SK-N-SH (cell line): ENCODE measurements at regions not wholly inside any gene's neighbourhood (a gene's known extent, or its start where the extent isn't known, plus 50 kb on each side); places are given as distances from the start of the nearest gene placed in this dataset.

Source experiments
- CTCF ChIA-PET: fragments of 300-600, 350-600 bp; formaldehyde crosslinking; extraction: SDS; loops from one replicate; lab custom pipeline; 2021; lab: Yijun Ruan, JAX
- POLR2A ChIA-PET: fragments of 350-600 bp; sonication (Branson Sonifier 250); formaldehyde crosslinking; extraction: SDS; loops from one replicate; lab custom pipeline; 2020; ENCODE audit warnings: antibody characterized with exemption, inconsistent platforms; lab: Yijun Ruan, JAX
- DNase-seq: peaks from one replicate; pipeline ENCODE4 v3.0.0; 2012
- H2AFZ ChIP-seq: fragments of 200-600 bp; sonication (generic); 2 replicates; pipeline ENCODE4 v1.8.1; 2016; ENCODE audit warnings: antibody characterized with exemption, mild to moderate bottlenecking, low read depth
- H3F3A ChIP-seq: fragments of 200-600 bp; sonication (generic); replicated peaks from 2 replicates; pipeline ENCODE3; 2016; ENCODE audit warnings: antibody characterized with exemption, mild to moderate bottlenecking; ENCODE audit not compliant: insufficient read depth
- H3K27ac ChIP-seq, 2 experiments: fragments of 200-500 bp in 1 of 2; fragments of 200-600 bp in 1 of 2; sonication (Bioruptor generic) in 1 of 2; sonication (generic), shearing (Covaris generic) in 1 of 2; 2 replicates each; pipeline versions ENCODE4 v1.5.1 to v1.6.1; 2014 to 2016; ENCODE audit warnings: low read depth in 2 of 2, inconsistent platforms in 1 of 2, low read length in 1 of 2, mild to moderate bottlenecking in 1 of 2, mixed read lengths in 1 of 2
- H3K27me3 ChIP-seq: fragments of 200-600 bp; sonication (generic), shearing (Covaris generic); 2 replicates; pipeline ENCODE4 v1.6.1; 2016; ENCODE audit warnings: mixed run types; ENCODE audit not compliant: insufficient read depth
- H3K36me3 ChIP-seq, 2 experiments: fragments of 200-500 bp in 1 of 2; fragments of 200-600 bp in 1 of 2; sonication (Bioruptor generic) in 1 of 2; sonication (generic) in 1 of 2; replicated peaks in 1 of 2; 2 replicates each; pipeline versions ENCODE3 to v1.5.1; 2014 to 2016; ENCODE audit warnings: low read length in 1 of 2, mild to moderate bottlenecking in 1 of 2; ENCODE audit not compliant: insufficient read depth in 2 of 2, control insufficient read depth in 1 of 2
- H3K4me1 ChIP-seq, 2 experiments: fragments of 200-500 bp in 1 of 2; fragments of 200-600 bp in 1 of 2; sonication (Bioruptor generic) in 1 of 2; sonication (generic), shearing (Covaris generic) in 1 of 2; 2 replicates each; pipeline versions ENCODE4 v1.5.1 to v1.6.1; 2014 to 2016; ENCODE audit warnings: low read depth in 1 of 2, low read length in 1 of 2, mixed run types in 1 of 2; ENCODE audit not compliant: insufficient read depth in 2 of 2, control insufficient read depth in 1 of 2
- H3K4me2 ChIP-seq: fragments of 200-600 bp; sonication (generic), shearing (Covaris generic); 2 replicates; pipeline ENCODE4 v1.6.1; 2017; ENCODE audit warnings: mixed run types
- H3K4me3 ChIP-seq, 2 experiments: fragments of 200-500 bp in 1 of 2; fragments of 200-600 bp in 1 of 2; sonication (Bioruptor generic) in 1 of 2; sonication (generic), shearing (Covaris generic) in 1 of 2; 2 replicates each; pipeline versions ENCODE4 v1.5.1 to v1.8.1; 2014 to 2016; ENCODE audit warnings: low read depth in 2 of 2, inconsistent platforms in 1 of 2, low read length in 1 of 2, mild to moderate bottlenecking in 1 of 2, mixed read lengths in 1 of 2, moderate library complexity in 1 of 2
- H3K79me2 ChIP-seq: fragments of 200-600 bp; sonication (generic); 2 replicates; pipeline ENCODE4 v1.8.1; 2017; ENCODE audit warnings: mild to moderate bottlenecking; ENCODE audit not compliant: insufficient read depth
- H3K9ac ChIP-seq: fragments of 200-600 bp; sonication (generic); 2 replicates; pipeline ENCODE4 v1.6.1; 2017; ENCODE audit warnings: mixed run types
- H3K9me2 ChIP-seq: fragments of 200-600 bp; sonication (generic); 2 replicates; pipeline ENCODE4 v1.6.1; 2017; ENCODE audit warnings: mixed run types
- H3K9me3 ChIP-seq: fragments of 200-600 bp; sonication (generic); 2 replicates; pipeline ENCODE4 v1.6.1; 2017; ENCODE audit warnings: mixed run types, mild to moderate bottlenecking, moderate library complexity
- H4K20me1 ChIP-seq: fragments of 200-600 bp; sonication (generic); 2 replicates; pipeline ENCODE4 v1.6.1; 2017; ENCODE audit warnings: mild to moderate bottlenecking, mixed run types; ENCODE audit not compliant: insufficient read depth
- EP300 ChIP-seq, 2 experiments: IDR thresholded peaks; 2 replicates each; pipeline versions ENCODE4 v1.4.0 to v1.6.1; 2012; ENCODE audit warnings: borderline replicate concordance in 1 of 2, low read depth in 1 of 2, low read length in 1 of 2
- EZH2phosphoT487 ChIP-seq: fragments of 200-600 bp; sonication (generic); IDR thresholded peaks from 2 replicates; pipeline ENCODE4 v1.6.1; 2017; ENCODE audit warnings: low read depth, mixed run types, mild to moderate bottlenecking, antibody characterized with exemption, moderate library complexity, borderline replicate concordance
- GABPA ChIP-seq: IDR thresholded peaks from 2 replicates; pipeline ENCODE4 v1.4.0; 2012; ENCODE audit warnings: low read depth, mild to moderate bottlenecking
- GATA2 ChIP-seq: sonication (generic); formaldehyde crosslinking; IDR thresholded peaks from 2 replicates; pipeline ENCODE4 v1.5.0; 2020; ENCODE audit warnings: mild to moderate bottlenecking, missing genetic modification reagents
- JUND ChIP-seq: IDR thresholded peaks from 2 replicates; pipeline ENCODE4 v1.4.0; 2012
- REST ChIP-seq: IDR thresholded peaks from 2 replicates; pipeline ENCODE4 v1.6.1; 2012; ENCODE audit warnings: mild to moderate bottlenecking, low read depth, low read length, moderate library complexity
- RXRA ChIP-seq: IDR thresholded peaks from 2 replicates; pipeline ENCODE4 v1.4.0; 2012; ENCODE audit warnings: low read depth, mild to moderate bottlenecking, borderline replicate concordance
- TAF1 ChIP-seq: IDR thresholded peaks from 2 replicates; pipeline ENCODE4 v1.6.1; 2012; ENCODE audit warnings: low read depth, mild to moderate bottlenecking, low read length, moderate library complexity, borderline replicate concordance
- TEAD4 ChIP-seq: IDR thresholded peaks from 2 replicates; pipeline ENCODE4 v1.4.0; 2012; ENCODE audit warnings: mild to moderate bottlenecking, borderline replicate concordance; ENCODE audit not compliant: insufficient read depth
- USF1 ChIP-seq: IDR thresholded peaks from 2 replicates; pipeline ENCODE4 v1.4.0; 2012; ENCODE audit warnings: low read depth, borderline replicate concordance
- WGBS: methylation state at CpG from one replicate; pipeline ENCODE4 v1.1.6; 2017; ENCODE audit warnings: low lambda C conversion rate; 5-methylcytosine and 5-hydroxymethylcytosine counted together

GRCh38 chr2:231862071-231862470 is 64.1 kb downstream of the NPPC start:
- no peaks in the 10 kb centered on the region for H4K20me1 ChIP-seq
- 0 out of 2 replicates have a peak, but pooled peaks cover 7% of the 10 kb centered on the region for H3K9me3 ChIP-seq
- H3K27ac ChIP-seq: no peak overlapping the region
- ChIA-PET CTCF (interaction anchor here (1.1 kb wide), 1 partner anchor 38 kb away, joined by 3 read pairs; no protein-coding TSS in a partner anchor), POLR2A (no interaction called here)
- no peaks in the 10 kb centered on the region for H3K9me2 ChIP-seq
- no peak overlapping the region for H3K9ac ChIP-seq
- no peaks in the 10 kb centered on the region; the same call in 1 of the 2 replicates for H3K27me3 ChIP-seq
- no peaks in the 10 kb centered on the region for H3K4me1 ChIP-seq
- DNase-seq: no peak
- no peak overlapping the region for H3K4me3 ChIP-seq
- TF ChIP-seq TEAD4 (no peak), GABPA (no peak), EP300 (IDR thresholded peaks at IDR 0.05; ENCODE audit: borderline replicate concordance in 1 of 2, low read depth in 1 of 2, low read length in 1 of 2) (no peak), EZH2phosphoT487 (no peak), TAF1 (no peak), JUND (no peak)
- no peaks in the 10 kb centered on the region for H3K79me2 ChIP-seq
- H2AFZ ChIP-seq: no peak overlapping the region
- H3K4me2 ChIP-seq: no peak overlapping the region
- 17% methylated on average over 3 of the region's 6 CpGs for WGBS
- no peaks in the 10 kb centered on the region for H3K36me3 ChIP-seq
- H3F3A ChIP-seq: no peaks in the 10 kb centered on the region

GRCh38 chr2:231861288-231861931 is 64.8 kb downstream of the NPPC start:
- H3F3A ChIP-seq: no peaks in the 10 kb centered on the region
- H3K4me1 ChIP-seq: no peaks in the 10 kb centered on the region
- H3K9ac ChIP-seq: no peak overlapping the region
- no peaks in the 10 kb centered on the region for H3K36me3 ChIP-seq
- H3K4me3 ChIP-seq: no peak overlapping the region
- no peaks in the 10 kb centered on the region for H3K9me2 ChIP-seq
- H4K20me1 ChIP-seq: no peaks in the 10 kb centered on the region
- ChIA-PET POLR2A (no interaction called here), CTCF (no interaction called here)
- H3K4me2 ChIP-seq: no peak overlapping the region
- no peak for DNase-seq
- no peaks in the 10 kb centered on the region; the same call in 1 of the 2 replicates for H3K27me3 ChIP-seq
- no peak overlapping the region for H3K27ac ChIP-seq
- H2AFZ ChIP-seq: no peak overlapping the region
- H3K79me2 ChIP-seq: no peaks in the 10 kb centered on the region
- 33% methylated on average over 9 of the region's 9 CpGs for WGBS
- H3K9me3 ChIP-seq: 0 out of 2 replicates have a peak, but pooled peaks cover 7% of the 10 kb centered on the region
- TF ChIP-seq REST (no peak), USF1 (no peak), RXRA (no peak), GATA2 (CRISPR knock-in tag) (no peak)
